AG04449 (cell line): ENCODE measurements at regions not wholly inside any gene's neighbourhood (a gene's known extent, or its start where the extent isn't known, plus 50 kb on each side); places are given as distances from the start of the nearest gene placed in this dataset.

Experiments used
- CTCF ChIA-PET: fragments of 350-600 bp; formaldehyde crosslinking; extraction: SDS; loops from one replicate; lab custom pipeline; 2021; ENCODE audit warnings: antibody characterized with exemption; lab: Yijun Ruan, JAX
- POLR2A ChIA-PET: fragments of 400-600, 350-600 bp; formaldehyde crosslinking; extraction: SDS; loops from one replicate; lab custom pipeline; 2020; ENCODE audit warnings: antibody characterized with exemption, inconsistent platforms; lab: Yijun Ruan, JAX
- DNase-seq: peaks from one replicate; pipeline ENCODE4 v3.0.0-alpha.2; 2010; ENCODE audit warnings: low read depth, low spot score
- H3K4me3 ChIP-seq: 2 replicates; pipeline ENCODE4 v1.5.1; 2011; ENCODE audit warnings: low read depth, mild to moderate bottlenecking, control low read depth, low read length
- CTCF ChIP-seq: IDR thresholded peaks from one replicate; pipeline ENCODE4 v1.5.1; 2011; ENCODE audit warnings: mild to moderate bottlenecking, moderate library complexity, low read length, control low read depth, inconsistent platforms; ENCODE audit not compliant: insufficient read depth; ENCODE audit errors: missing control alignments

DNA sequence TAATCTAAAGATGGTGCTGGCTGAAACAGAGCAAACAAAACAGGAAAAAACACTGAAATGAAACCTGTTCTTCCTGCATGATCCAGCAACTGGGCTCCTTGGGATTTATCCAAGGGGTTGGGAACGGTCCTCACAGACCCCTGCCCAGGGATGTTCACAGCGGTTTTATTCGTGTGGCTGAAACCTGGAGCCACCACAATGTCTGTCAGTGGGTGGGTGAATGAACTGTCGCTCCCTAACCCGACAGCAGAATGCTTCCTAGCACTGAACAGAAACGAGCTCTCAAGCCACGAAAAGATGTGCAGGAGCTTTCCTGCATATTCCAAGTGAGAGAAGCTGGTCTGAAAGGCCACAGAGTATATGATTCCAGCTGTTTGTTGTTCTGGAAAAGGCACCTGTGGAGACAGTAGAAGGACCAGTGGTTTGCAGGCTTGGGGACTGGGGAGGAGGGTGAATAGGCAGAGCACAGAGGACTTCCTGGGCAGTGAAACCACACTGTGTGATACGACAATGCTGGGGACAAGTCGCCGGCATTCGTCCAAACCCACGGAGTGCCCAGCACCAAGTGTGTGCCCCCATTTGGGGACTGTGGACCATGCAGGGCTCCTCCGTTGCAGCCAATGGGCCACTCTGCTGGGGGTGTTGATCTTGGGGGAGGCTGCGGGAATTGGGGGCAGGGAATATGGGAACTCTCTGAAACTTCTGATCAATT is 73.9 kb downstream of the TEX29 start:
- no peak for DNase-seq
- TF ChIP-seq CTCF: no peak
- ChIA-PET CTCF (no interaction called here), POLR2A (no interaction called here)
- no peak overlapping the region for H3K4me3 ChIP-seq

DNA sequence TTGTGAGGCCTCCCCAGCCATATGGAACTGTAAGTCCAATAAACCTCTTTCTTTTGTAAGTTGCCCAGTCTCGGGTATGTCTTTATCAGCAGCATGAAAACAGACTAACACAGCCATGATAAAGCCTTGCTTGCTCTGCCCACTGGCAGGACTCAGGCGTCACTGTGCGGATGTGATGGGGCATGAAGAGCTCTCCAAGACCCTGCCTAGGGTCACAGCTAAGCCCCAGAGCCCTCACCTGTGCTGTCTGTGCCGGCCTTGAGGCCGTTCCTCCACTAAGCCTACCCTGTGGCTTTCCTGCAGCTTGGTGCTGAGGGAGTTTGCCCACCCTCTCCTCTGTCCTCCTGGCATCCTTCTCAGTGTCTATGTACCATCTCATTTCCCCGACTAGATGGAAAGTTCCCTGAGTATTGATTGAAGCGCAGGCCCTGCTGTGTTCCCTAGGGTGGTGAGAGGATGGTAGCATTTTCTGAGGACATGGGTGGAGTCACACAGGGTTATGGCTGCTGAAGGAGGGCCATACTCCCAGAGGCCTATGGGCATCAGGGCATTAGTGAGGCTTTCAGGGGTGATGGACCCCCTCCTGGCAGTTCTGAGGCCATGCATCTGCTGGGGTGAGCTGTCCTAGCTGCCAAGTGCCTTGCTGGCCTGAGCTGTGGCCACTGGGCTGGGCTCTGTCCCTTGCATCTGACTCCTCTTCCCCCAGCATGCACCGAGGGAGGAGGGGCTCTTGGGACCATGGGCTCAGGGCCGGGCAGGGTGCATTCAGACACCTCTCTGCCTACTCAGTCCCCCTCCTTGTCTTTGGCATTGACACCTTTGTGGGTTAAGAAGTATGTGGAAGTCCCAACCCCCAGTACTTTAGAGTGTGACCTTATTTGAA is 75.3 kb downstream of the TEX29 start:
- ChIA-PET POLR2A (no interaction called here), CTCF (no interaction called here)
- DNase-seq: no peak
- no peak for TF ChIP-seq CTCF
- no peak overlapping the region for H3K4me3 ChIP-seq

DNA sequence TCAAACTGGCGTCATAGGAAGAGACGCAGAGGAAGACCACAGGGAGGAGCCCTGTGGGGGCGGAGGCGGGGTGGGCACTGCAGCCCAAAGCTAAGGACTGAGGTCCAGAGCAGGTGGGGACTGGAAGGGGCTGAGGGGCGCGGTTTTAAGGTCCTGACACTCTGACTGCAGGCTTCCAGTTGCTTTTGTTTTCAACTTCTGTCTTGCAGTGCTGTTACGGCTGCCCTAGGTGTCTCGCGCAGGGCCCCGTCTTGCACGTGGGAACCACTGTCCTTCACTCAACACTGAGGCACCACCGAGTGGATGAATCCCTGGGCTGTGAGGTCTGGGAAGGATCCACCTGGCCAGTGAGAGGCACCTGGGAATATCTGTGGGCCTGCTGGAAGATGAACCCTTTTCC is 76.0 kb downstream of the TEX29 start:
- H3K4me3 ChIP-seq: no peak overlapping the region
- CTCF ChIA-PET: no interaction called here
- POLR2A ChIA-PET: no interaction called here
- DNase-seq: no peak
- TF ChIP-seq CTCF: no peak

GRCh38 chr13:111397202-111397880 is 76.9 kb downstream of the TEX29 start:
- ChIA-PET POLR2A (no interaction called here), CTCF (no interaction called here)
- no peak for TF ChIP-seq CTCF
- H3K4me3 ChIP-seq: no peak overlapping the region
- no peak for DNase-seq

GRCh38 chr13:111398196-111398595 is 77.8 kb downstream of the TEX29 start:
- no peak for TF ChIP-seq CTCF
- no peak for DNase-seq
- H3K4me3 ChIP-seq: no peak overlapping the region
- ChIA-PET CTCF (no interaction called here), POLR2A (no interaction called here)

DNA sequence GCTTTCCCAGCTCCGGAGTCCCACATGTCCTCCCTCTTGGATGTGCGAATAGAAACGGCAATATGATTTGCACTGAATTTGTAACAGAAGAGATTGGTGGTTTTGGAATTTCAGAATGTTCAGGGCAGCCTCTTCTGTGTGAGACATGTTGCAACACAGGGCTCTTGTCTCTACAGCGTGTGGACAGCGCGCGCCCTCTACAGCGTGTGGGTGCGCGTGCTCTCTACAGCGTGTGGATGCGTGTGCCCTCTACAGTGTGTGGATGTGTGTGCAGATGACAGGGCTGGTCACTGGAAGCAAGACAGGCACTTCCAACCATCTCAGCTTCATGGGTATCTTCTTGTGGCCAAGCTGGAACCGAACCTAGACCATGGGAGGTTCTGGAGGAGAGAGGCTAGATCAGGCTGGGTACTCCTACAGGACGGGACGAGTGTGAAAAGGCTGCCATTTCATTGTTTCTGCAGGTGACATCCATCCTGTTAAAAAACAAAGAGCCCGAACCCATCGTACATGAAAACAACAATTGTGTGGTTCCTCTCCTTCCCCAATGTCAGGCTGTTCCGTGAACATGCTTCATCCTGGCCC is 78.4 kb downstream of the TEX29 start:
- peak; percentile 20 for TF ChIP-seq CTCF
- no peak for DNase-seq
- H3K4me3 ChIP-seq: no peak overlapping the region
- ChIA-PET POLR2A (no interaction called here), CTCF (interaction anchor here (0.5 kb wide), 1 partner anchor 174 kb away, joined by 3 read pairs; no protein-coding TSS in a partner anchor)
